Activated effector memory CD4-positive, alpha-beta T cell treated with anti-CD3 and anti-CD28 coated beads, Interleukin-2, amount 50 U/mL, for 16 hours (primary cell): ENCODE measurements at regions not wholly inside any gene's neighbourhood (a gene's known extent, or its start where the extent isn't known, plus 50 kb on each side); places are given as distances from the start of the nearest gene placed in this dataset.

Experiments
- DNase-seq: peaks from one replicate; pipeline ENCODE4 v3.0.0-alpha.2; 2020

- DNase-seq: no peak
These were observed 1329.5 kb upstream of the TENM3 start for GRCh38 chr4:180913750-180914149.

- no peak for DNase-seq
These were observed 1319.7 kb upstream of the TENM3 start for GRCh38 chr4:180923486-180923885.

GRCh38 chr4:180925805-180926204 is 1317.4 kb upstream of the TENM3 start:
- no peak for DNase-seq

- no peak for DNase-seq
These were observed 1316.9 kb upstream of the TENM3 start for GRCh38 chr4:180926277-180926676.

- DNase-seq: no peak
These were observed 1310.7 kb upstream of the TENM3 start for GRCh38 chr4:180932370-180933001.

- DNase-seq: no peak
These were observed 1306.1 kb upstream of the TENM3 start for GRCh38 chr4:180937083-180937482.

GRCh38 chr4:180940680-180941079 is 1302.5 kb upstream of the TENM3 start:
- no peak for DNase-seq

- no peak for DNase-seq
These were observed 1300.8 kb upstream of the TENM3 start for GRCh38 chr4:180942367-180942916.

- DNase-seq: no peak
These were observed 1297.0 kb upstream of the TENM3 start for GRCh38 chr4:180946188-180946587.

- no peak for DNase-seq
These were observed 1295.8 kb upstream of the TENM3 start for GRCh38 chr4:180947425-180947824.

- DNase-seq: no peak
These were observed 1293.6 kb upstream of the TENM3 start for GRCh38 chr4:180949424-180950213.

GRCh38 chr4:180950377-180950776 is 1292.8 kb upstream of the TENM3 start:
- DNase-seq: no peak

- no peak for DNase-seq
These were observed 1291.9 kb upstream of the TENM3 start for GRCh38 chr4:180951312-180951711.

- no peak for DNase-seq
These were observed 1289.6 kb upstream of the TENM3 start for GRCh38 chr4:180953572-180953971.

GRCh38 chr4:180960743-180961401 is 1282.3 kb upstream of the TENM3 start:
- DNase-seq: no peak

GRCh38 chr4:180962268-180962667 is 1280.9 kb upstream of the TENM3 start:
- no peak for DNase-seq

GRCh38 chr4:180966312-180966711 is 1276.9 kb upstream of the TENM3 start:
- no peak for DNase-seq

- DNase-seq: no peak
These were observed 1275.3 kb upstream of the TENM3 start for GRCh38 chr4:180967936-180968335.

GRCh38 chr4:180973894-180974293 is 1269.3 kb upstream of the TENM3 start:
- no peak for DNase-seq

GRCh38 chr4:180990931-180991330 is 1252.3 kb upstream of the TENM3 start:
- DNase-seq: no peak

- no peak for DNase-seq
These were observed 1249.9 kb upstream of the TENM3 start for GRCh38 chr4:180993244-180993836.

- no peak for DNase-seq
These were observed 1248.5 kb upstream of the TENM3 start for GRCh38 chr4:180994722-180995121.

GRCh38 chr4:180999217-180999616 is 1244.0 kb upstream of the TENM3 start:
- no peak for DNase-seq
